ENCODE measurements at regions not wholly inside any gene's neighbourhood (a gene's known extent, or its start where the extent isn't known, plus 50 kb on each side); places are given as distances from the start of the nearest gene placed in this dataset.
"Not testable (repeated sequence)": the region's sequence is repeated elsewhere in the genome, so short reads cannot be mapped to it uniquely, and the experiment has no call there.

GRCh38 chr7:96770758-96771157 lies 61.1 kb upstream of the SEM1 start:
- H3K4me3 ChIP-seq (ENCODE audit: low read length) = no peak overlapping the region
- DNase-seq (ENCODE audit: low read depth, low spot score) = no peak

DNA sequence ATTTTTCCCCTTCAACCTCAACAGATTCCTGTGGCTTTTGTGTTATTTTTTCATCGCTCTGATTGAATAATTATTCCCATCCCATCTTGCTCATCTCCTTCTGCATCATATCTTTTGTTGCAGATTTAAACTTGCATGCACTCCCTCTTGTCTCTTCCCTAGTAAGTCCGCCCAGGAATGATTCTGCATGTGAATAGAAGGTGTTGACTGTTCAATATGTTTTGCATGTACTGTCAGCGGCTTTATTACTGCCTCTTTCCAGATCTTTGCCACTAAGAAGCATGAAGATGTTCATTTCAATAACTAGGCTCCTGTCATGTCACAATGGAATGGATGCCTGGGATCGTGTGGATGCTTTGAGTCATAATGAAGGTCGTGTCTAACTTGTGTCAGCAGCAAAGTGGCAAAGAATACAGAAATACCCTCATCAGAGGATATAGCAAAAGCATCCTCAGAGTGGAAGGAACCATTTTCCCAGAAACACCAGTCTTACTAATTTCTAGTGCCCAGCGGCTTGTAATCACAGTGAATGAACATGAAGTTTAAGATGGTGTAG lies 62.6 kb upstream of the SEM1 start:
- DNase-seq (ENCODE audit: low read depth, low spot score) = no peak
- no peak overlapping the region for H3K4me3 ChIP-seq (ENCODE audit: low read length)

GRCh38 chr7:96773483-96773882 lies 63.8 kb upstream of the SEM1 start:
- H3K4me3 ChIP-seq (ENCODE audit: low read length) = no peak overlapping the region
- no peak for DNase-seq (ENCODE audit: low read depth, low spot score)

DNA sequence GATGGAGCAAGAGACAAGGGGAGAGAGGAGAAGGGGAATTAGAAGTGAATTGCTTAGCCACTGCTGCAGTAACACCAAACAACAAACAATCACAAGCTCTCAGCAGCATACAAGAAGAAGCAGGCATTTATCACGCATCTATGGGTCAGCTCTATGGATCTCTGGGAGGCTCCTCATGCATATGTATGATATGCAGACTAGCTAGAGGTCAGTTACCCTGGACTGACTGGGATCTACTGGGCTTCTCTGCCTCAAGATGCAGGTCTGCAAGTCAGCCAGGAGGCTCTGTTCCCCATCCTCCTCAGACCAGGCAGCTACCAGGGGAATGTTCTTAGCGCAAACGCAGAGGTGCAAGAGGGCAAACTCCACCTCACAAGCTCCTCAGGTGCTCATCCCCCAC lies 64.7 kb upstream of the SEM1 start:
- no peak overlapping the region for H3K4me3 ChIP-seq (ENCODE audit: low read length)
- no peak for DNase-seq (ENCODE audit: low read depth, low spot score)

DNA sequence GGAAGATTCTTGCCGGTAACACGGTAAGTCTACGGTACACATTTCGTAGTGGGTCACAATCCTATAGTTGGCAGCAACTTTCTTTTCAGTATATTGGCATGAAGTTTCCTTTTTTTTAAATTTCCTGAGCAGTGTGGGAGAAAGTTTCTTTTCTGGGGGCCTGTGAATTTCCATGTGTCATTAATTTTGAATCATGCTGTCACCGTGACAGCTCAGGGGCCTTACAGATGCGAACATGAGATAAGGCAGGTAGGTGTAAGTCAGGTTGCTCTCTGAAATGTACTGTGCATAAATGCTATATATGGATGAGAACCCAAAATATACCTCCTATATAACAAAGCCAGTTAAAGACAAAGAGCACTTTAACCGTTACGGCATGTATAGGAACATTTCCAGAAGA lies 65.4 kb upstream of the SEM1 start:
- DNase-seq (ENCODE audit: low read depth, low spot score) = no peak
- no peak overlapping the region for H3K4me3 ChIP-seq (ENCODE audit: low read length)

DNA sequence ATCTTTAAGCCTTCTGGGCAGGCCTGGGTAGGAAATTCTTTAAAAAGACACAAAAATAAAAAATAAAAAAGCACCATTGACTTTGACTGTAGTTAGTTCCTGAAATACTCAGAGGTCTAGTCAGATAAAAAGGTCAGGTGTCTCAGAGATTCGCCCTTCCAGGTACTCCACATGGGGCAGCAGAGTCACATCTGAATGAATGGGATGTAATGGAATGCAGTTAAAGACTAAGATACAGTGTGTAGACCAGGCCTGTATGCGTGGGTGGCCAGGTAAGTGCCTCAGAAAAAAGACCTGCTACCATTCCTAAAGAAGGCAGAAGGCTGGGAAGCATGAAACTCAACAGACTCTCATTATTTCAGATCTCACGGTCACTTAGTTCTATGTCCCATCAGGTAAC lies 68.6 kb upstream of the SEM1 start:
- H3K4me3 ChIP-seq (ENCODE audit: low read length) = no peak overlapping the region
- no peak for DNase-seq (ENCODE audit: low read depth, low spot score)

DNA sequence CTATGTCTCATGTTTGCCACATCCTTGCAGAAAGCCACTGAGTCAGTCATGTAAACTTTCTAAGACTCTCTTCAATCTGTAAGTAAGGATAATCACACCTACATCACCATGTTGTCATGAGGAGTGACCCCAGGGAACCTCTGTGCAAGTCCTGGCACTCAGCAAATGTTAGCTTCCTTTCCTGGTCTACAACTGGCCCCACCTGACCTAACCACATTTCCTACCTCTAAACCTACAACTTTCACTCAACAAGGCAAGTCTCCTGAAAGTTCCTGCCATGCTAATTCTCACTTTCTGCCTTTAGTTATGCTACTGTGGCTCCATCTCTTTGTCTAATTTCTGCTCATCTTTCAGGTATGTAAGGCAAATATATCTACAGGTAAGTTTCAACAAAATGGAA lies 72.3 kb upstream of the SEM1 start:
- no peak overlapping the region for H3K4me3 ChIP-seq (ENCODE audit: low read length)
- DNase-seq (ENCODE audit: low read depth, low spot score) = no peak

DNA sequence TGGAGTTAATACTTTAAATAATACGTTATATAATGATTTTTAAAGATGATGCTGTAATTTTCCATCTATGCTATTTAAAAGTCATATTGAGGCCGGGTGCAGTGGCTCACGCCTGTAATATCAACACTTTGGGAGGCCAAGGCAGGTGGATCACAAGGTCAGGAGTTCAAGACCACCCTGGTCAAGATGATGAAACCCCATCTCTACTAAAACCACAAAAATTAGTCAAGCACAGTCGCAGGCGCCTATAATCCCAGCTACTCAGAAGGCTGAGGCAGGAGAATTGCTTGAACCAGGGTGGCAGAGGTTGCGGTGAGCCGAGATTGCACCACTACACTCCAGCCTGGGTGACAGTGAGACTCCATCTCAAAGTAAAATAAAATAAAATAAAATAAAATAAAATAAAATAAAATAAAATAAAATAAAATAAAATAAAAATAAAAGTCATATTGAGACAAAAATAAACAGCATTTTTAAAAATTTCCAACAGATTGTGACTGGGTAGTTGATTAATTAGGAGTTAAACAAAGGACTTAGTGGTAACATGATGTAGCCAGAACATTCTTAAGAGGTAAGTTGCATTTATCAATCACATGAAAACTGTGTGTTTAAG lies 73.1 kb upstream of the SEM1 start:
- not testable (repeated sequence) for DNase-seq (ENCODE audit: low read depth, low spot score)

DNA sequence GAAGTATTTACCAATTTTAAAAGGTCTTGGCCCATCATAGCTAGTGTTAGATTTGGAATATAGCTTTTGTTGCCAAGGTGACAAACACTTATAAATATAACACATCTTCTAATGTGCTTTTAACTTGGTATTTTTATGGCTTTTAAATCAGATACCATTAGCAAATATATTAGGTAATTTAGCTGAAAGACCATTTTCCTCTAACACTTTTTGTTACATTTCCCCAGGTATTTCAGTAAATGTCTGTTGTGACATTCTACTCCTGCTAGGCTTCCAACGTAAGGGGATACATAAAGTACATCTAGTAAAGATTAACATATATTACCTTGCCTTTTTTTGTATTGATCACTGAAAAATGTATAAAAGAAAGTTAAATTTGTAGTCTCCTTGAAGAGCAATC lies 75.0 kb upstream of the SEM1 start:
- no peak for DNase-seq (ENCODE audit: low read depth, low spot score)
- no peak overlapping the region for H3K4me3 ChIP-seq (ENCODE audit: low read length)

More for the DNA sequence above, 73.1 kb upstream of the SEM1 start:
- not testable (repeated sequence) for H3K4me3 ChIP-seq (ENCODE audit: low read length)

DNA sequence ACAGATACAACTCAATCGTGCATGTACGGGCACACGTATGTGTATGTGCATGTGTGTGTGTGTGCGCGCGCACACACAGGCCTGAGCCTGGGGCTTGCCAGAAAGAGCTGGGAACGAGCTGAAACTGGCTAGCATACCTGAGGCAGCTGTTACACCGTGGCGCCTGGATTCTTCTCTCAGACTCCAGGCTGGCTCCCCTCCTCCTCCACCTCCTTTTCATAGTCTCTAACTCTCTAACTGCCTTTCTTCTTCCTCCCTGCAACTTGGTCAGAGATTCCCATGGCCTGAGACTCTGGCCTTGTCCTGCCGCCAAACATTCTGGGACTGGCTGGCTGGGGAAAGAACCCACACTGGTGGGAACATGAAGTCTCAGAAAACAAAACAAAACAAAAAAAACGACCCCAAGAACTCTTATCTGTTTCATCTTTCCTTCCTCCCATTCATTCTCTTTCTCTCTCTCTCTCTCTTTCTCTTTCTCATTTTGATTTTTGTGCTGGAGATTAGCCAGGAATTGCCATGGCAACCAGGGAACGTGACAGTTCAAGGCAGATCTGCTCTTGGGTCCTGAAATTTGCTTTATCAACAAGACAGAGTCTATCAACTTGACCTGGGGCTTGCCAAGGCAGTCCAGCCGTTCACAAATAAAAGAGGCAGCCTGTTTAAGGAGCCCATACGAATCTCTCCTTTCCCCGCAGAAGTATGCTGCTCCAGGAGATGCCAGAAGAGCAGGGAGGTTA lies 76.8 kb upstream of the SEM1 start:
- no peak overlapping the region for H3K4me3 ChIP-seq (ENCODE audit: low read length)
- no peak for DNase-seq (ENCODE audit: low read depth, low spot score)

- no peak for DNase-seq (ENCODE audit: low read depth, low spot score)
Measured at GRCh38 chr7:96786998-96787395, 77.4 kb upstream of the SEM1 start.

DNA sequence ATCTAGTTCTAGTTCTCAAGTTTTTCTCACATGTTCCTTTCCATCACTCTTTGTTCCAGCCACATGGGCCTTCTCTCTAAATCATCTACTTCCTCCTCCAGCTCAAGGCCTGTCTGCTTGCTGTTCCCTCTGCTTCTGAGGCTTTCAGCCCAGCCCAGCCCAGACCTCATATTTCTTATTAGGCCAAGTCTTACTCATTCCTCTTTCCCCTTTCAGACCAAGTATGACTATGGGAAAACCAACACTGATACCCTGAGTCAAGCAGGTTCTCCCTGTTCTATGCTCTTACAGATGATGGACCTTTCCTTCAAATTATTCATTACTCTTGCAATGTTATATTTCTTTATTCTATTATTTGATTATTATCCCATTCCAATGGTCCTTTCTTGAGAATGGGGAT lies 80.3 kb upstream of the SEM1 start:
- no peak for DNase-seq (ENCODE audit: low read depth, low spot score)
- no peak overlapping the region for H3K4me3 ChIP-seq (ENCODE audit: low read length)

More at GRCh38 chr7:96786998-96787395, 77.4 kb upstream of the SEM1 start:
- H3K4me3 ChIP-seq (ENCODE audit: low read length) = no peak overlapping the region

- DNase-seq (ENCODE audit: low read depth, low spot score) = no peak
- H3K4me3 ChIP-seq (ENCODE audit: low read length) = no peak overlapping the region
Measured at GRCh38 chr7:96792115-96792514, 82.5 kb upstream of the SEM1 start.

DNA sequence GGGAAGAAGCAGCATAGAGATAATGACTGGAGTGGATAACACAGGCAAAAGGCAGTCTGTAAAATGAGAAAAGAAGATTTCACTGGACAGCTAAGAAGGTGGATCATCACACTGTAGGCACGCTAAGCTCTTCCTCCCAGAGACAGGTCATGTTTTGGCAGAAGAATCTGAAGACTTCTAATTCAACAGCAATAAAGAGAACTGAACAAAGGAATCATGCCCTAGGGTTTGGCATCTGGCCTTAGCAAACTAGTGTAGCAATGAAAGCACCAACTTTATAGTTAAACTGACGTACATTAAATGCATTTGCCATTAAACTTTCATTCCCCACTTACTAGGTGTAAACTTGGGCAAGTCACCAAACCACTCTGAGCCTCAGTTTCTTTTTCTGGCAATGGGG lies 84.4 kb upstream of the SEM1 start:
- no peak overlapping the region for H3K4me3 ChIP-seq (ENCODE audit: low read length)
- no peak for DNase-seq (ENCODE audit: low read depth, low spot score)

DNA sequence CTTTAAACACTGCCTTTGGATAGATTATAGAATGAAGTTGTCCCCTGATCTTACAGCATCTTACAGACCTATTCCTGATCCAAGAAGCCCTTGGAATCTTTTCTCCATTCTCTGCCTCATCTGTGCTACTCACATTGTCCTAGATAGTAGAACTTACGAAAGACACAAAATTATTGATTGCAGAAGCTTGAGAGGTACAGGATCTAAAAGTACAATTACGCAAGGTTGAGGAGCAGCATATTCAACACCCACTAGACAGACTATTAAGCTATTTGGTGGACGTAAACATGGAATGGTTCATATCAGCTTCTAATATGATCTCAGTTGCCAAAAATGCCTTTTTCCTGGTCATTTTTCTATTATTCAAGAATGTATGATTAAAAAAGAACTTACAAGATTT lies 90.5 kb upstream of the SEM1 start:
- DNase-seq (ENCODE audit: low read depth, low spot score) = no peak
- H3K4me3 ChIP-seq (ENCODE audit: low read length) = no peak overlapping the region

DNA sequence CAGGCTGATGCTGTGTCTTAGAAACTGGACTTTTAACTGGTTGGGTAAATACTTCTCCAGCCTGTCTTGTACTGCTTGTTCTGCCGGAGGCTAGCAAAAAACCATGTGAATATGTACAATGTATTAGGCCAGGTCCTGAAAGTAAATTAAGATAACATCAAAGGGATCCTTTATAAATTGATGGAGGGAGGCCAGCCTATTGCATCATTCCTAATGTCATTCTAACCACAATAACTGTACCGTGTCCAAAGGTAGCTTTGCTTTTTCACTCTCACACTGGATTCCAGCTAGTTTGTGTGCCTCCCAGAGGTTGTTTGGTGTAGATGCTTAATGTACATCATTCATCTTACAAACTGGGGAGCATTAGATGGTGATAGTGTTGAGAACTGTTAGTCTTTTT lies 91.2 kb upstream of the SEM1 start:
- DNase-seq (ENCODE audit: low read depth, low spot score) = no peak
- no peak overlapping the region for H3K4me3 ChIP-seq (ENCODE audit: low read length)

- H3K4me3 ChIP-seq (ENCODE audit: low read length) = no peak overlapping the region
- no peak for DNase-seq (ENCODE audit: low read depth, low spot score)
Measured at GRCh38 chr7:96819111-96819700, 109.6 kb upstream of the SEM1 start.

- not testable (repeated sequence) for DNase-seq (ENCODE audit: low read depth, low spot score); H3K4me3 ChIP-seq (ENCODE audit: low read length)
Measured at GRCh38 chr7:96821131-96821530, 111.5 kb upstream of the SEM1 start.

- DNase-seq (ENCODE audit: low read depth, low spot score) = no peak
Measured at GRCh38 chr7:96822824-96823223, 113.2 kb upstream of the SEM1 start.

DNA sequence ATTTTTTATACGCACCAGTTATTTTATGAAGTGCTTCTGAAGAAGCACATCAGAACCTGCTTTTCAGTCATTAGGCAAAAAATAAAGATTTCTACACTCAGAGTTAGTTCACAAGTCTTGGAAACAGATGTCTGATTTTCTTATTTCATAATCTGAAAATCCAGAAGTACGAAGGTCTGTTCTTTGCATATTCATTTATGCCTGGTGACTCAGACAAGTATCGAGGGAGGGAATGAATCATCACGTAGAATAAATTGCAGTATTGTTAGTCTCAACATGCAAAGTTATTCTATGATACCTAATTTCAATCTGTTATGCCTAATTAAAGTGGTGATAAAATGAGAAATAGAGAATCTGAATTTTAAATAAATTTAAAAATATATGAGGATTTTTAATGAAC lies 113.6 kb upstream of the SEM1 start:
- no peak for DNase-seq (ENCODE audit: low read depth, low spot score)
- H3K4me3 ChIP-seq (ENCODE audit: low read length) = no peak overlapping the region

More at GRCh38 chr7:96822824-96823223, 113.2 kb upstream of the SEM1 start:
- no peak overlapping the region for H3K4me3 ChIP-seq (ENCODE audit: low read length)

All from Jurkat, Clone E6-1 (cell line).